Kidney glomerular epithelial cell (primary cell): ENCODE measurements at regions not wholly inside any gene's neighbourhood (a gene's known extent, or its start where the extent isn't known, plus 50 kb on each side); places are given as distances from the start of the nearest gene placed in this dataset.
"Not testable (repeated sequence)": the region's sequence is repeated elsewhere in the genome, so short reads cannot be mapped to it uniquely, and the experiment has no call there.

ENCODE experiments used
- DNase-seq: peaks from one replicate; lab custom pipeline; 2025; lab: John Stamatoyannopoulos, UW

- no peak for DNase-seq
Observed at GRCh38 chr10:25867321-25867720, 66.7 kb upstream of the MYO3A start.

DNA sequence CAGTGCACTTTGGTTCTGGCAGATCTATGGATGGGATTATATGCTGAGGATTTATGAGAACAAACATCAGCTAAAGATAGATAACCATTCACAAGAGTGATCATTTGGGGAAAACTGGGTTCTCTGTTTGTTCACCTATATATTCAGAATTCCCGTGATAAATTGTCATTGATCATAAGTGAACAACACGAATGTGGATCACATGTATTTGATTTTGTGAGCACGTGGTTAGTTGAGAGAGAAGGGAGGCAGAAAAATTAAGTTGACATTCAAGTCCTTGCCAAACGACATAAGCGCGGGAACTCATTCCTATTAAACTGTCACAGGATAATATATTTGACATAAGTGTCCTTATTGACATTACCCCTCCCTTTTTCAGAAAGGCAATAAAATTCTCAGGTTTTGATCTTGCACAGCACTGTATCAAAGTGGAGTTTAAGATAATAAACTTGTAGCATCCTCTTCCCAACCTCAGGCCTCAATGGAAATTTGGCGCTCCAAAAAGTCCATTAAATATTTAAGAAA is 64.9 kb upstream of the MYO3A start:
- DNase-seq: no peak

- DNase-seq: no peak
Observed at GRCh38 chr10:25869609-25870008, 64.4 kb upstream of the MYO3A start.

DNA sequence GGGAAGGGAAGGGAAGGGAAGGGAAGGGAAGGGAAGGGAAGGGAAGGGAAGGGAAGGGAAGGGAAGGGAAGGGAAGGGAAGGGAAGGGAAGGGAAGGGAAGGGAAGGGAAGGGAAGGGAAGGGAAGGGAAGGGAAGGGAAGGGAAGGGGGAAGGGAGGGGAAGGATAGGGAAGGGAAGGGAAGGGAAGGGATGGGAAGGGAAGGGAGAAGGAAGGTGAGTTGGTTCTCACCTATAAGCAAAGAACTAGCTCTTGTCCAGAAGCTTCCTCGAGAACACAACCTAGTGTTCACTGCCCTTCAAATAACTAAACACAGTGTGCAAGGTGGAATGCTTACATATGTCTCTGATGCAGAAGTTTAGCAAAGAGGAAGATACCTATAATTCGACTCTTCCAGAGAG is 59.6 kb upstream of the MYO3A start:
- DNase-seq: not testable (repeated sequence)

- DNase-seq: peak; percentile 57
Observed at GRCh38 chr10:25875556-25876165, 58.4 kb upstream of the MYO3A start.

GRCh38 chr10:25877296-25877695 is 56.7 kb upstream of the MYO3A start:
- no peak for DNase-seq
